ENCODE measurements at regions not wholly inside any gene's neighbourhood (a gene's known extent, or its start where the extent isn't known, plus 50 kb on each side); places are given as distances from the start of the nearest gene placed in this dataset.
A peak's percentile ranks its signal among the peaks of the same experiment; 100 is the strongest.

DNA sequence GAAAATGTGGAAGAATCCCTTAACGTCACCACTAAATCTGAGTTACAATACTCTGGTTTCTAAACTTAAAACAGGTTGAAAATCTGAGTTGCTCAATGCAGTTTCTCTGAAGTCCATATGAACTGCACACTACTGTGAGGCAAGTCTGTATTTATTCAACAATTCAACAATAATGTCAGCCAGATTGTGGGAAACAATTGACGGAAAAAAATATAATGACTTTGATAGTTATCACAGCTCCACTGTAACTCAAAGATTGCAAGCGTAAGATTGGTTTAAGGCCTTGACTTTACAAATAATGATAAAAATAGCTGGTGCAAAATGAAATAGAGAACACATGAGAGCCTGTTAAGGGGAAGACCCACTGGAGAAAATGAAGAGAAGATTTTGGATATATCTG lies 219.4 kb upstream of the CCDC150 start:
- no peak for DNase-seq (ENCODE audit: extremely low spot score, unreplicated experiment)
- Mint-ChIP-seq H3K4me1 (ENCODE audit: unreplicated experiment) (peaks cover 24% of the 10 kb centered on the region), H3K36me3 (ENCODE audit: unreplicated experiment) (peaks cover 3% of the 10 kb centered on the region), H3K9me3 (ENCODE audit: unreplicated experiment) (peaks cover 1% of the 10 kb centered on the region), H3K27me3 (ENCODE audit: unreplicated experiment) (no peaks in the 10 kb centered on the region), H3K4me3 (ENCODE audit: unreplicated experiment) (no peak overlapping the region), H3K27ac (ENCODE audit: unreplicated experiment) (no peak overlapping the region)
- TF ChIP-seq, protein P1, sequence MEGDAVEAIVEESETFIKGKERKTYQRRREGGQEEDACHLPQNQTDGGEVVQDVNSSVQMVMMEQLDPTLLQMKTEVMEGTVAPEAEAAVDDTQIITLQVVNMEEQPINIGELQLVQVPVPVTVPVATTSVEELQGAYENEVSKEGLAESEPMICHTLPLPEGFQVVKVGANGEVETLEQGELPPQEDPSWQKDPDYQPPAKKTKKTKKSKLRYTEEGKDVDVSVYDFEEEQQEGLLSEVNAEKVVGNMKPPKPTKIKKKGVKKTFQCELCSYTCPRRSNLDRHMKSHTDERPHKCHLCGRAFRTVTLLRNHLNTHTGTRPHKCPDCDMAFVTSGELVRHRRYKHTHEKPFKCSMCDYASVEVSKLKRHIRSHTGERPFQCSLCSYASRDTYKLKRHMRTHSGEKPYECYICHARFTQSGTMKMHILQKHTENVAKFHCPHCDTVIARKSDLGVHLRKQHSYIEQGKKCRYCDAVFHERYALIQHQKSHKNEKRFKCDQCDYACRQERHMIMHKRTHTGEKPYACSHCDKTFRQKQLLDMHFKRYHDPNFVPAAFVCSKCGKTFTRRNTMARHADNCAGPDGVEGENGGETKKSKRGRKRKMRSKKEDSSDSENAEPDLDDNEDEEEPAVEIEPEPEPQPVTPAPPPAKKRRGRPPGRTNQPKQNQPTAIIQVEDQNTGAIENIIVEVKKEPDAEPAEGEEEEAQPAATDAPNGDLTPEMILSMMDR (IDR thresholded peaks at IDR 0.05) = no peak

DNA sequence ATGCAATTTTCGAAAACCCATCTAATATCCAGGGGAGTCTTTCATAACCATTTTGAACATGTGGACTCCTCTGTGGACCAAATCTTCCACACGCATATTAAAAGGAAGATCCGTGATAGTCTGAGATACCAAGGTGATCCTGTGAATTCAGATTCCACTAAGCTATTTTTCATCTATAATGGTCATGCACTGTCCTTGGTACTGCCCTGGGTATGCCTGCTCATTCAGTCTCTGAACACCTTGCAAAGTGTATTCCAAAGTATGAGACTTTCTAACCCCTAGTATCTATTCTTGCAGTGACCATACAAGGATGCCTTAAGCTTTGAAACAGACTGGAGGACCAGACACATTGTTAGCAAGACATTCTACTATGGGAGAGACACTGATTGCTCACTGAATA lies 217.6 kb upstream of the CCDC150 start:
- TF ChIP-seq, protein P1 (IDR thresholded peaks at IDR 0.05) = no peak
- Mint-ChIP-seq H3K27ac (ENCODE audit: unreplicated experiment) (no peak overlapping the region), H3K9me3 (ENCODE audit: unreplicated experiment) (peaks cover 11% of the 10 kb centered on the region), H3K4me1 (ENCODE audit: unreplicated experiment) (peaks cover 12% of the 10 kb centered on the region), H3K36me3 (ENCODE audit: unreplicated experiment) (peaks cover 13% of the 10 kb centered on the region), H3K27me3 (ENCODE audit: unreplicated experiment) (no peaks in the 10 kb centered on the region), H3K4me3 (ENCODE audit: unreplicated experiment) (no peak overlapping the region)
- no peak for DNase-seq (ENCODE audit: extremely low spot score, unreplicated experiment)

DNA sequence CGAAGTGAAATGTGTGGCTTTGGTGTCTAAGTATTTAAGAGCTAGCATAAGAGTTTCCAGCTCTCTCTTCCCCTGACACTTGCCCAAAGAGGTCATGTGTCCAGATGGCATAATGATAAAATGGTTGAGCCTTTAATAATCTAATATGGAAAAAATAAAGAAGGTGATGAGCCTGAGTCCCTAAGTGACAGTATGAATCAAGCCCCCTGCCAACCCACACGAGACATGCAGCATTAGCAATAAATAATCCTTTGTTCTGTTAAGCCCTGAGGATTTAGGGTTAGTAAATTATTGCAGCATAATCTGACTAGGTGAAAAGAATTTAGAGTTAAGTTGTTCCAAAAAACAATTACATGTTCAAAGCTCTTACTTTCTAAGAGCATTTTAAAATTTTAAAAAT lies 217.2 kb upstream of the CCDC150 start:
- TF ChIP-seq, protein P1 (IDR thresholded peaks at IDR 0.05) = no peak
- Mint-ChIP-seq H3K36me3 (ENCODE audit: unreplicated experiment) (peaks cover 13% of the 10 kb centered on the region), H3K4me1 (ENCODE audit: unreplicated experiment) (peaks cover 12% of the 10 kb centered on the region), H3K27me3 (ENCODE audit: unreplicated experiment) (no peaks in the 10 kb centered on the region), H3K9me3 (ENCODE audit: unreplicated experiment) (peaks cover 11% of the 10 kb centered on the region), H3K27ac (ENCODE audit: unreplicated experiment) (no peak overlapping the region), H3K4me3 (ENCODE audit: unreplicated experiment) (no peak overlapping the region)
- DNase-seq (ENCODE audit: extremely low spot score, unreplicated experiment) = no peak

DNA sequence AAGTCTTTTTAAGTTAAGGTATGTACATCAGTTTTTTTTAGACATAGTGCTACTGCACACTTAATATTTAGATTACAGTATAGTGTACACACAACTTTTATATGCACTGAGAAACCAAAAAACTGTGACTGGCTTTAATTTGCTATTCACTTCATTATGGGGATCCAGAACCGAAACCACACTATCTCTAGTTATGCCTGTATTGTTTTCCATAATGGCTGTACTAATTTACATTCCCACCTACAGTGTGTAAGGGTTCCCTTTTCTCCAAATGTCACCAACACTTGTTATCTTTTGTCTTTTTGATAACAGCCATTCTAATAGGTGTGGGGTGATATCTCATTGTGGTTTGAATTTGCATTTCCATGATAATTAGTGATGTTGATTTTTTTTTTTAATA lies 213.4 kb upstream of the CCDC150 start:
- DNase-seq (ENCODE audit: extremely low spot score, unreplicated experiment) = no peak
- Mint-ChIP-seq H3K36me3 (ENCODE audit: unreplicated experiment) (peaks cover 25% of the 10 kb centered on the region), H3K4me3 (ENCODE audit: unreplicated experiment) (no peak overlapping the region), H3K4me1 (ENCODE audit: unreplicated experiment) (peaks cover 7% of the 10 kb centered on the region), H3K9me3 (ENCODE audit: unreplicated experiment) (peaks cover 11% of the 10 kb centered on the region), H3K27me3 (ENCODE audit: unreplicated experiment) (no peaks in the 10 kb centered on the region), H3K27ac (ENCODE audit: unreplicated experiment) (no peak overlapping the region)
- TF ChIP-seq, protein P1 (IDR thresholded peaks at IDR 0.05) = no peak

DNA sequence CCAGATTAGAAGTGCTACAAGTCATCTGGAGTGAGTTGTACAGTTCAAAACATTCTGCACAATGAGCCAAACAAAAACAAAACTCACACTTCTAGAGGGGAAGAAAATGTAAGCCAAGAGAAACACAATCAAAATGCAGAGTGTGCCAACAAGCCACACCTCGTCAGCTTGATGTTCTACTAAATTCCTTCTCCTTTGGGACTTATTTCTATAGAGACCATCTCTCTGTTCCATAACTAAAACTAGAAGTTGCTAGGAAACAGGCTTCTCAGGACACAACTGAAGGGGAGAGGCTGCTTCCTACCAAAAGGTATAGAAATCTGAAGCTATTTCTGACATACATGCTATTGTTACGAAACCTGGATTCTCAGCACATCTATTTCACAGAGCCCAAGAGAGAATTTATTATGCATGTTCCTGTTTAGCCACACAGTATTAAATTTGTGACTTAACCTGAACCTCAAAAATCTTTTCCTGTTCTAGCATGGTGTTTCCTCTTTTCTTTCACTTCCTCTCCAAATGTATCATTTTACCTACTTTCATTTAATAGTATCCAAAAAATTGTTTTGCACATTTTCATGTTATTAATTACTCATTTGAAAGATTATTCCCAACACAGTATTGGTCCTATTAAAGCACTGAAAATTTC lies 211.4 kb upstream of the CCDC150 start:
- peak overlapping the region; percentile 25 for H3K27ac Mint-ChIP-seq (ENCODE audit: unreplicated experiment)
- TF ChIP-seq, protein P1 (IDR thresholded peaks at IDR 0.05) = no peak
- H3K27me3 Mint-ChIP-seq (ENCODE audit: unreplicated experiment) = no peaks in the 10 kb centered on the region
- H3K36me3 Mint-ChIP-seq (ENCODE audit: unreplicated experiment) = peaks cover 31% of the 10 kb centered on the region
- H3K9me3 Mint-ChIP-seq (ENCODE audit: unreplicated experiment) = peaks cover 11% of the 10 kb centered on the region
- DNase-seq (ENCODE audit: extremely low spot score, unreplicated experiment) = no peak
- no peak overlapping the region for H3K4me3 Mint-ChIP-seq (ENCODE audit: unreplicated experiment)
- H3K4me1 Mint-ChIP-seq (ENCODE audit: unreplicated experiment) = peaks cover 7% of the 10 kb centered on the region
